Heart left ventricle (tissue), 16 donors: ENCODE measurements at regions not wholly inside any gene's neighbourhood (a gene's known extent, or its start where the extent isn't known, plus 50 kb on each side); places are given as distances from the start of the nearest gene placed in this dataset.

Experiments
- ATAC-seq, 4 donors: fragments of 200-7000 bp; cut with Tn5 transposase; one replicate each; pipeline ENCODE4 v1.9.1; 2020 to 2022; ENCODE audit warnings: moderate library complexity in 4 of 4, mild to moderate bottlenecking in 3 of 4, moderate number of reproducible peaks in 1 of 4
- DNase-seq, 5 donors: peaks; one replicate each; pipeline ENCODE4 v3.0.0-alpha.2; 2020
- H3K27ac ChIP-seq, 12 donors: fragments of 200-600 bp; sonication (generic) in 4 of 12; one replicate each; pipeline versions ENCODE4 v1.5.0 to v1.8.0; 2016 to 2022; ENCODE audit warnings: mild to moderate bottlenecking in 2 of 12
- H3K27me3 ChIP-seq, 9 donors: fragments of 200-600 bp; sonication (generic) in 2 of 9; one replicate each; pipeline versions ENCODE4 v1.5.1 to v1.8.0; 2016 to 2022; ENCODE audit warnings: mild to moderate bottlenecking in 3 of 9
- H3K36me3 ChIP-seq, 9 donors: fragments of 200-600 bp; sonication (generic) in 2 of 9; one replicate each; pipeline versions ENCODE4 v1.5.0 to v1.8.0; 2018 to 2022; ENCODE audit warnings: mild to moderate bottlenecking in 2 of 9
- H3K4me1 ChIP-seq, 12 donors: fragments of 200-600 bp; sonication (generic) in 4 of 12; one replicate each; pipeline versions ENCODE4 v1.5.0 to v1.8.0; 2016 to 2022; ENCODE audit warnings: mild to moderate bottlenecking in 3 of 12
- H3K4me3 ChIP-seq, 12 donors: fragments of 200-600 bp; sonication (generic) in 4 of 12; one replicate each; pipeline versions ENCODE4 v1.5.0 to v1.8.0; 2017 to 2022; ENCODE audit warnings: mild to moderate bottlenecking in 9 of 12, moderate library complexity in 4 of 12
- H3K9me3 ChIP-seq, 12 donors: fragments of 200-600 bp; sonication (generic) in 4 of 12; one replicate each; pipeline versions ENCODE4 v1.5.0 to v1.8.0; 2016 to 2022; ENCODE audit warnings: mild to moderate bottlenecking in 1 of 12
- POLR2A ChIP-seq, 2 donors: fragments of 450-650 bp; IDR thresholded peaks; one replicate each; pipeline ENCODE4 v1.6.1; 2017; ENCODE audit warnings: antibody characterized with exemption in 2 of 2, mild to moderate bottlenecking in 2 of 2, moderate library complexity in 2 of 2
- WGBS, 4 donors: extraction: QIAGEN DNeasy Blood & Tissue Kit in 2 of 4; methylation state at CpG; one replicate each; pipeline versions ENCODE4 v1.1.5 to v1.1.7; 2013 to 2018; 5-methylcytosine and 5-hydroxymethylcytosine counted together
- intact Hi-C, 10 donors: fragments of 100-400 bp; cut with DNase I; formaldehyde crosslinking; loops; one replicate each; pipeline versions ENCODE4 v1.11.1 to v1.14.2; 2022
- TF ChIP-seq, protein P1 (sequence below), 12 donors: fragments of 200-600 bp; sonication (generic) in 4 of 12; IDR thresholded peaks; one replicate each; pipeline versions ENCODE4 v1.5.0 to v1.8.0; 2018 to 2022; ENCODE audit warnings: antibody characterized with exemption in 12 of 12, mild to moderate bottlenecking in 5 of 12
- donor health status: ischemic (EF 13 %, LVEDD 7.1; RV severe dilation, severe dysfunction).
- donor health status: healthy with polysubstance abuse.
- donor health status: DM: no; HTN: yes; CAD: no.
- donor health status: DM: no; HTN: no; CAD: no.
- donor health status: ischemic (EF 25% LVEDD 6.9; RV normal size, moderate dysfunction).
- donor health status: ischemic (EF 25% LVEDD 5.7; RV mildly dilated, moderate dysfunction).
- donor health status: healthy.
- donor health status: DM: yes; HTN: yes; CAD: no.
- donor health status: ischemic (EF 35%, LVEDD 5.7; RV mildly dilated, moderate dysfunction).
- donor health status: nonischemic (EF 11% LVEDD 7.7; RV severe dilation, severe dysfunction).
- donor health status: DM: yes; HTN: yes; CAD: no.
- donor health status: PGD.
- donor health status: ischemic (EF 29% LVEDD 5.4; RV normal size, mild dysfunction).
- donor health status: nonischemic (EF 23%, LVEDD 6.1; RV moderate dilation, normal function).

DNA sequence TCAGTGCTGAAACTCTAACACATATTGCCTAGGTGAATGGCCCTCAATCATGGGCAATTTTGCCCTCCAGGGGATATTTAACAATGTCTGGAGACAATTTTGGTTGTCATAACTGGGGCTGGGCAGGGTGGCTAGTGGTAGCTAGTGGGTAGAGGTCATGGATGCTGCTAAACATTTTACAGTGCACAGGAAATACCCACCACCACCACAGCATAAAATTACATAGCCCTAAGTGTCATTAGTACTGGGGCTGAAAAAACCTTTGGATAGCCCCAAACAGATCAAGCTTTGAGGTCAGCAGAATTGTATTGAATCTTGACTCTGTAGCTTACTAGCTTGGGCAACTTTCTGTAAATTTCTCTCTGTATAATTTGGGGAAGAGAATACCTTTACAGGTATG, 758.0 kb downstream of the BCL11B start:
- TF ChIP-seq, protein P1, sequence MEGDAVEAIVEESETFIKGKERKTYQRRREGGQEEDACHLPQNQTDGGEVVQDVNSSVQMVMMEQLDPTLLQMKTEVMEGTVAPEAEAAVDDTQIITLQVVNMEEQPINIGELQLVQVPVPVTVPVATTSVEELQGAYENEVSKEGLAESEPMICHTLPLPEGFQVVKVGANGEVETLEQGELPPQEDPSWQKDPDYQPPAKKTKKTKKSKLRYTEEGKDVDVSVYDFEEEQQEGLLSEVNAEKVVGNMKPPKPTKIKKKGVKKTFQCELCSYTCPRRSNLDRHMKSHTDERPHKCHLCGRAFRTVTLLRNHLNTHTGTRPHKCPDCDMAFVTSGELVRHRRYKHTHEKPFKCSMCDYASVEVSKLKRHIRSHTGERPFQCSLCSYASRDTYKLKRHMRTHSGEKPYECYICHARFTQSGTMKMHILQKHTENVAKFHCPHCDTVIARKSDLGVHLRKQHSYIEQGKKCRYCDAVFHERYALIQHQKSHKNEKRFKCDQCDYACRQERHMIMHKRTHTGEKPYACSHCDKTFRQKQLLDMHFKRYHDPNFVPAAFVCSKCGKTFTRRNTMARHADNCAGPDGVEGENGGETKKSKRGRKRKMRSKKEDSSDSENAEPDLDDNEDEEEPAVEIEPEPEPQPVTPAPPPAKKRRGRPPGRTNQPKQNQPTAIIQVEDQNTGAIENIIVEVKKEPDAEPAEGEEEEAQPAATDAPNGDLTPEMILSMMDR (IDR thresholded peaks at IDR 0.05) = no peak
- TF ChIP-seq POLR2A (IDR thresholded peaks at IDR 0.05) = no peak
- Histone ChIP-seq H3K9me3 (peaks cover 0 to 15% (median 0%) of the 10 kb centered on the region in 12 donors), H3K4me3 (no peak overlapping the region), H3K27me3 (peaks cover 0 to 9% (median 0%) of the 10 kb centered on the region in 9 donors), H3K27ac (no peak overlapping the region), H3K4me1 (no peaks in the 10 kb centered on the region), H3K36me3 (no peaks in the 10 kb centered on the region)
- intact Hi-C loops = no loop called here
- no peak for ATAC-seq
- no peak for DNase-seq

DNA sequence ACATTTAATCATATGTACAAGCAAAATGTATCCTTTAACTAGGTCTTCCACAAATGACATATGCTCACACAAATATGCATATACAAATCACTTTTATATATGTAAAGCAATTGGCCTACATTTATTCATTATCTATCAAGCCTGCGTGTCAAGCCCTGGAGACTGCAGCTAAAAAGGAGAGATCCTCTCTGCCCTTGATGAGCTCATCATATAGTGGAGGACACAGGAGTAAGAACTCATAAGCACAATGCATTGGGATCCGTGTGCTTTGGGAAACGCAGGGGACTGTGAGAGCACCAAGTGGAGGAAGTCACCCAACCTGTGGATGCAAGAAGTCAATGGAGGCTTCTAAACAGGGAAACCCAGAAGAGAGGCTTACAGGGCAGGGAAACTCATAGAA, 735.7 kb downstream of the BCL11B start:
- Histone ChIP-seq H3K27ac (no peak overlapping the region), H3K36me3 (no peaks in the 10 kb centered on the region), H3K4me3 (no peak overlapping the region), H3K27me3 (peaks cover 0 to 3% (median 0%) of the 10 kb centered on the region in 9 donors), H3K9me3 (no peaks in the 10 kb centered on the region), H3K4me1 (no peaks in the 10 kb centered on the region)
- no peak for DNase-seq
- no peak for TF ChIP-seq POLR2A (IDR thresholded peaks at IDR 0.05)
- TF ChIP-seq, protein P1 (IDR thresholded peaks at IDR 0.05) = no peak
- no peak for ATAC-seq
- intact Hi-C loops = no loop called here
- 69 to 84% (median 77%) methylated on average over 3 of the region's 3 CpGs for WGBS, 4 donors

DNA sequence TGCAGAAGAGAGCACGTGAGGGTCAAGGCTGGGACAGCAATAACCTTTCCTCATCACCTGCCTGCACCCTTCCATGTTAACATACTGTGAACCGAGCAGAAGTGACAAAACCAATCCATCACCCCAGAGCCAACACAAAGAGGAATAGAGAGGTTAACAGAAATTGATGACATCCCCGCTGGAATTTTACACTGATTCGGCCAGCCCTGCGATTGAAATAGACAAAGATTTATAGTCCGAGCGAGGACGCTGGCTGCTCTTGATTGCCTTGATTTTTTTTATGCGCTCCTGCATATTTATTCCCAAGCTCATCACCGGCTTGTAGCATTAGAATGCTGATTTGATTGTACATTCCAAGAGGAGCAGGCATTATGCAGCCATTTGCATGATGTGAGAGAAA, 729.7 kb downstream of the BCL11B start:
- no peaks in the 10 kb centered on the region for H3K9me3 ChIP-seq
- intact Hi-C loops = no loop called here
- no peaks in the 10 kb centered on the region for H3K4me1 ChIP-seq
- H3K27me3 ChIP-seq = peaks cover 0 to 3% (median 0%) of the 10 kb centered on the region in 9 donors
- 74 to 86% (median 79%) methylated on average over 10 of the region's 10 CpGs for WGBS, 4 donors
- DNase-seq = no peak
- H3K36me3 ChIP-seq = no peaks in the 10 kb centered on the region
- H3K27ac ChIP-seq = no peak overlapping the region
- no peak for ATAC-seq
- no peak for TF ChIP-seq POLR2A (IDR thresholded peaks at IDR 0.05)
- TF ChIP-seq, protein P1 (IDR thresholded peaks at IDR 0.05) = no peak
- no peak overlapping the region for H3K4me3 ChIP-seq

DNA sequence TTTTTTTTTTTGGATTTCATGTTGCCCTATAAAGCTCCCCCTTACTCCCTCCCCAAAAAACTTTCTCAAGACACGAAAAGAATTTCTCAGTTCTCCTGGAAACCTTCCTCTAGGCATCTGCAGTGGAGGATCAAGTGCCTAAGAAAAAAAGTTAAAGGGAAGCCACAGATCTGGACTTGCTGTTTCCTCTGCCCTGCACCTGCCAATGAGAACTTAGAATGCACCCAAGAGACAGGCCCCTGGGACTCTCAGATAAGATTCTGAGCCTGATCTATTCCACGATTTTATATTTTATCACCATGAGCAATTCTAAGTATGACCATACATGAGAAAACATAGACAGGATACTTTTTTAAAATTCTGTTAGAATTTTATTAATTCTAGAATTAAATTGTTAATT, 728.9 kb downstream of the BCL11B start:
- Histone ChIP-seq H3K4me1 (no peaks in the 10 kb centered on the region), H3K4me3 (no peak overlapping the region), H3K36me3 (no peaks in the 10 kb centered on the region), H3K27me3 (peaks cover 0 to 3% (median 0%) of the 10 kb centered on the region in 9 donors), H3K27ac (no peak overlapping the region), H3K9me3 (no peaks in the 10 kb centered on the region)
- no peak for TF ChIP-seq POLR2A (IDR thresholded peaks at IDR 0.05)
- TF ChIP-seq, protein P1 (IDR thresholded peaks at IDR 0.05) = no peak
- DNase-seq = no peak
- intact Hi-C loops = no loop called here
- ATAC-seq = no peak
- WGBS, 4 donors = 37 to 47% (median 41%) methylated on average over 2 of the region's 2 CpGs
